ENCODE measurements at regions not wholly inside any gene's neighbourhood (a gene's known extent, or its start where the extent isn't known, plus 50 kb on each side); places are given as distances from the start of the nearest gene placed in this dataset.

- no peak for TF ChIP-seq CTCF (IDR thresholded peaks at IDR 0.05)
- no peak for TF ChIP-seq ZFX (IDR thresholded peaks at IDR 0.05; ENCODE audit: borderline replicate concordance)
Observed at GRCh38 chr10:53479365-53479764, 706.8 kb upstream of the MBL2 start.

All from 22Rv1 (cell line).